ENCODE measurements at regions not wholly inside any gene's neighbourhood (a gene's known extent, or its start where the extent isn't known, plus 50 kb on each side); places are given as distances from the start of the nearest gene placed in this dataset.

GRCh38 chr4:55241461-55241860 is 104.6 kb upstream of the SRD5A3 start:
- intact Hi-C loops (cut with micrococcal nuclease; ENCODE audit: unreplicated experiment), result no loop called here
- Histone ChIP-seq H3K36me3 (ENCODE audit: insufficient read depth, low read length, poor library complexity, severe bottlenecking) (no peaks in the 10 kb centered on the region), H3K9me3 (ENCODE audit: low read depth, low read length, poor library complexity, severe bottlenecking) (no peaks in the 10 kb centered on the region), H3K4me3 (ENCODE audit: low read depth, low read length, poor library complexity, severe bottlenecking) (no peak overlapping the region), H3K4me1 (ENCODE audit: insufficient read depth, low read length, poor library complexity, severe bottlenecking) (no peaks in the 10 kb centered on the region), H3K27ac (ENCODE audit: low read depth, low read length, poor library complexity, severe bottlenecking) (no peak overlapping the region), H3K27me3 (replicated peaks; ENCODE audit: insufficient read depth, low read depth, low read length, poor library complexity) (no peaks in the 10 kb centered on the region)
- no peak for TF ChIP-seq CTCF (conservative IDR thresholded peaks at IDR 0.05; ENCODE audit: low read depth, low read length)
- no peak for TF ChIP-seq EZH2 (IDR thresholded peaks at IDR 0.05; ENCODE audit: borderline replicate concordance, low read depth, low read length, poor library complexity, severe bottlenecking)
- no TSS peak for BruUV-seq (replicated peaks)
- ChIA-PET POLR2A (ENCODE audit: low non-redundant PET) (no interaction called here), CTCF (no interaction called here)
- no peak for DNase-seq (ENCODE audit: low spot score)

- Histone ChIP-seq H3K9me3 (ENCODE audit: low read depth, low read length, poor library complexity, severe bottlenecking) (no peaks in the 10 kb centered on the region), H3K27ac (ENCODE audit: low read depth, low read length, poor library complexity, severe bottlenecking) (no peak overlapping the region), H3K27me3 (replicated peaks; ENCODE audit: insufficient read depth, low read depth, low read length, poor library complexity) (no peaks in the 10 kb centered on the region), H3K4me3 (ENCODE audit: low read depth, low read length, poor library complexity, severe bottlenecking) (no peak overlapping the region), H3K36me3 (ENCODE audit: insufficient read depth, low read length, poor library complexity, severe bottlenecking) (no peaks in the 10 kb centered on the region), H3K4me1 (ENCODE audit: insufficient read depth, low read length, poor library complexity, severe bottlenecking) (no peaks in the 10 kb centered on the region)
- DNase-seq (ENCODE audit: low spot score), result no peak
- no TSS peak for BruUV-seq (replicated peaks)
- ChIA-PET POLR2A (ENCODE audit: low non-redundant PET) (no interaction called here), CTCF (no interaction called here)
- intact Hi-C loops (cut with micrococcal nuclease; ENCODE audit: unreplicated experiment), result no loop called here
- no peak for TF ChIP-seq CTCF (conservative IDR thresholded peaks at IDR 0.05; ENCODE audit: low read depth, low read length)
- no peak for TF ChIP-seq EZH2 (IDR thresholded peaks at IDR 0.05; ENCODE audit: borderline replicate concordance, low read depth, low read length, poor library complexity, severe bottlenecking)
These were observed 103.5 kb upstream of the SRD5A3 start for GRCh38 chr4:55242506-55242905.

GRCh38 chr4:55247521-55247920 is 98.5 kb upstream of the SRD5A3 start:
- no TSS peak for BruUV-seq (replicated peaks)
- Histone ChIP-seq H3K4me1 (ENCODE audit: insufficient read depth, low read length, poor library complexity, severe bottlenecking) (no peaks in the 10 kb centered on the region), H3K9me3 (ENCODE audit: low read depth, low read length, poor library complexity, severe bottlenecking) (no peaks in the 10 kb centered on the region), H3K36me3 (ENCODE audit: insufficient read depth, low read length, poor library complexity, severe bottlenecking) (no peaks in the 10 kb centered on the region), H3K27me3 (replicated peaks; ENCODE audit: insufficient read depth, low read depth, low read length, poor library complexity) (no peaks in the 10 kb centered on the region), H3K27ac (ENCODE audit: low read depth, low read length, poor library complexity, severe bottlenecking) (no peak overlapping the region), H3K4me3 (ENCODE audit: low read depth, low read length, poor library complexity, severe bottlenecking) (no peak overlapping the region)
- TF ChIP-seq CTCF (conservative IDR thresholded peaks at IDR 0.05; ENCODE audit: low read depth, low read length), result no peak
- TF ChIP-seq EZH2 (IDR thresholded peaks at IDR 0.05; ENCODE audit: borderline replicate concordance, low read depth, low read length, poor library complexity, severe bottlenecking), result no peak
- DNase-seq (ENCODE audit: low spot score), result no peak
- ChIA-PET CTCF (no interaction called here), POLR2A (ENCODE audit: low non-redundant PET) (no interaction called here)
- intact Hi-C loops (cut with micrococcal nuclease; ENCODE audit: unreplicated experiment), result no loop called here

Data from A673 (cell line).